ENCODE measurements at regions not wholly inside any gene's neighbourhood (a gene's known extent, or its start where the extent isn't known, plus 50 kb on each side); places are given as distances from the start of the nearest gene placed in this dataset.

- H3K4me1 ChIP-seq, result no peaks in the 10 kb centered on the region
- H3K4me3 ChIP-seq, result no peak overlapping the region
- no peak overlapping the region for H3K27ac ChIP-seq
- DNase-seq, result no peak
- WGBS, 2 donors, result 82 to 84% methylated on average over 2 of the region's 2 CpGs
- TF ChIP-seq, protein P1, sequence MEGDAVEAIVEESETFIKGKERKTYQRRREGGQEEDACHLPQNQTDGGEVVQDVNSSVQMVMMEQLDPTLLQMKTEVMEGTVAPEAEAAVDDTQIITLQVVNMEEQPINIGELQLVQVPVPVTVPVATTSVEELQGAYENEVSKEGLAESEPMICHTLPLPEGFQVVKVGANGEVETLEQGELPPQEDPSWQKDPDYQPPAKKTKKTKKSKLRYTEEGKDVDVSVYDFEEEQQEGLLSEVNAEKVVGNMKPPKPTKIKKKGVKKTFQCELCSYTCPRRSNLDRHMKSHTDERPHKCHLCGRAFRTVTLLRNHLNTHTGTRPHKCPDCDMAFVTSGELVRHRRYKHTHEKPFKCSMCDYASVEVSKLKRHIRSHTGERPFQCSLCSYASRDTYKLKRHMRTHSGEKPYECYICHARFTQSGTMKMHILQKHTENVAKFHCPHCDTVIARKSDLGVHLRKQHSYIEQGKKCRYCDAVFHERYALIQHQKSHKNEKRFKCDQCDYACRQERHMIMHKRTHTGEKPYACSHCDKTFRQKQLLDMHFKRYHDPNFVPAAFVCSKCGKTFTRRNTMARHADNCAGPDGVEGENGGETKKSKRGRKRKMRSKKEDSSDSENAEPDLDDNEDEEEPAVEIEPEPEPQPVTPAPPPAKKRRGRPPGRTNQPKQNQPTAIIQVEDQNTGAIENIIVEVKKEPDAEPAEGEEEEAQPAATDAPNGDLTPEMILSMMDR (IDR thresholded peaks at IDR 0.05), result no peak
- no peak for TF ChIP-seq POLR2A (IDR thresholded peaks at IDR 0.05)
- H3K36me3 ChIP-seq (ENCODE audit: low read depth, missing control alignments), result no peaks in the 10 kb centered on the region
- no peaks in the 10 kb centered on the region for H3K9me3 ChIP-seq
- intact Hi-C loops (cut with DNase I; ENCODE audit: low total_unique reads), result no loop called here
- no peaks in the 10 kb centered on the region for H3K27me3 ChIP-seq
Measured at GRCh38 chr9:73611032-73611431, 459.4 kb downstream of the ANXA1 start.

DNA sequence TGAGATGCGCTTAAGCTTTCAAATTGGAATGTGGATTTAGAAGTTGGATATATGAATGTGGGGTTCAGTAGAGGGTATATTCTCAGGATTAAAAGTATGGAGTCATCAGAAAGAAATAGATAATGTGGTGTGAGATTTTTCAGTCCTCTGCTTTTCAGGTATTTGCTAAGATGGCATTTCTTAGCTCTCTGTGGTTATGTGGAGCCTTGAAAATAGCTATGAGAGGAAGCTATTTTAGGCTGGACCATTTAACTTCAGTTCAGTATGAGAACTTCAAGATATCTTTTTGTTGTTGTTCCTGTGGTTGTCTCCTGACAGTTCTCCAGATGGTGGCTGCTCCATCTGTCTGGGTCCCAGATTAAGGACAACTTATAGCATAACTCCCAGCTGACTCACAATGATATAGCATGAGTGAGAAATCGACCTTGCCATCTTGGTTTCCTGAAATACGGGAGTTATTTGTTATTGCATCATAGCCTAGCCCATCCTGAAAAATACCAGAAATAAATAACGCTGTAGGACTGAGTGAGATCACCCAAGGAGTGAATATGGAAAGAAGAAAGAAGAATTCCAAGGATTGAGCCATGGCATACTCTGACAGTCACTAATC, 461.5 kb downstream of the ANXA1 start:
- no peak overlapping the region for H3K4me3 ChIP-seq
- H3K9me3 ChIP-seq, result no peaks in the 10 kb centered on the region
- H3K4me1 ChIP-seq, result no peaks in the 10 kb centered on the region
- no peaks in the 10 kb centered on the region for H3K36me3 ChIP-seq (ENCODE audit: low read depth, missing control alignments)
- intact Hi-C loops (cut with DNase I; ENCODE audit: low total_unique reads), result no loop called here
- no peak overlapping the region for H3K27ac ChIP-seq
- H3K27me3 ChIP-seq, result no peaks in the 10 kb centered on the region
- TF ChIP-seq, protein P1 (IDR thresholded peaks at IDR 0.05), result no peak
- TF ChIP-seq POLR2A (IDR thresholded peaks at IDR 0.05), result no peak
- DNase-seq, result no peak
- WGBS, 2 donors, result 85 to 87% methylated on average over 4 of the region's 4 CpGs

DNA sequence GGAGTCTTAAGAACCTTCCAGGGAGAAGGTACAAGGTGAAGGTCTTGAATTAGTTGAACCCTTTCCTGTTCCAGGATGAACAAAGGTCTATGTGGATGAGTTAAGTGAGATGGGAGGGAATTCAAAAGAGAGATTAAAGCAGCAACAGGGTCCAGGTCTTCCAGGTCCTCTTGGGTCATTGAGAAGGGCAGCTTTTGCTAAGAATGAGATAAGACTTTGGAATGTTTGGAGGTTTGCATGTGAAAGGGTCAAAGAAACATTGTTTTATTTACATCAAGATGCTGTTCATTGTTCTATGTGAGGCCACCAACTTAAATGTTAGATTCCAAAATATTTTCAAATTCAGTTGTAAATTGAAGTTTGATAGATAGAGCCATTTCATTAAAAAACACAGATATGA, 463.9 kb downstream of the ANXA1 start:
- H3K27me3 ChIP-seq, result no peaks in the 10 kb centered on the region
- intact Hi-C loops (cut with DNase I; ENCODE audit: low total_unique reads), result no loop called here
- no peak for TF ChIP-seq POLR2A (IDR thresholded peaks at IDR 0.05)
- no peaks in the 10 kb centered on the region for H3K36me3 ChIP-seq (ENCODE audit: low read depth, missing control alignments)
- H3K4me1 ChIP-seq, result no peaks in the 10 kb centered on the region
- no peak overlapping the region for H3K27ac ChIP-seq
- no peaks in the 10 kb centered on the region for H3K9me3 ChIP-seq
- no peak for DNase-seq
- no peak overlapping the region for H3K4me3 ChIP-seq

GRCh38 chr9:73617586-73617985, 465.9 kb downstream of the ANXA1 start:
- H3K9me3 ChIP-seq, result no peaks in the 10 kb centered on the region
- DNase-seq, result no peak
- no peaks in the 10 kb centered on the region for H3K36me3 ChIP-seq (ENCODE audit: low read depth, missing control alignments)
- WGBS, 2 donors, result 67 to 68% methylated on average over 4 of the region's 4 CpGs
- intact Hi-C loops (cut with DNase I; ENCODE audit: low total_unique reads), result no loop called here
- H3K27ac ChIP-seq, result no peak overlapping the region
- H3K4me3 ChIP-seq, result no peak overlapping the region
- no peaks in the 10 kb centered on the region for H3K4me1 ChIP-seq
- H3K27me3 ChIP-seq, result no peaks in the 10 kb centered on the region
- TF ChIP-seq, protein P1 (IDR thresholded peaks at IDR 0.05), result no peak
- no peak for TF ChIP-seq POLR2A (IDR thresholded peaks at IDR 0.05)

DNA sequence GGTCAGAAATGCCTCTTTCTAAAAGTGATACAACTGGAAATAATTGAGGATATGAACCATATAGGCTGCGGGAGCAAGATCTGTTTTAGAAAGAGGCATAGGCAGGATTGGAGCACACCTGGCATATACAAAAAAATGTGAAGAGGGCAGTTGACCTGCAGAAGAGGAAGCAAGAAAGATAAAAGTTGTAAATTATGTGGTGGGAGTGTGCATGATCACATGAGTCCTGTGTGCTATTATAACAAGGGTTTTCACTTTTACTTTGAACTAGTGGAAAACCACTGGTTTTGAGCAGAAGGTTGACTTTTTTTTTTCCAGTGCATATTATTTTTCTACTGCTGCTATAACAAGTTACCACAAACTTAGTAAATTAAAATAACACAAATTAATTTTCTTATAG, 489.3 kb downstream of the ANXA1 start:
- WGBS, 2 donors, result 68 to 77% methylated on average over 1 of the region's 1 CpG
- Histone ChIP-seq H3K4me3 (no peak overlapping the region), H3K36me3 (ENCODE audit: low read depth, missing control alignments) (no peaks in the 10 kb centered on the region), H3K27ac (no peak overlapping the region), H3K9me3 (no peaks in the 10 kb centered on the region), H3K27me3 (no peaks in the 10 kb centered on the region), H3K4me1 (no peaks in the 10 kb centered on the region)
- DNase-seq, result no peak
- intact Hi-C loops (cut with DNase I; ENCODE audit: low total_unique reads), result no loop called here
- TF ChIP-seq, protein P1 (IDR thresholded peaks at IDR 0.05), result no peak
- TF ChIP-seq POLR2A (IDR thresholded peaks at IDR 0.05), result no peak

Data from testis (tissue), 2 donors.